ENCODE measurements at regions not wholly inside any gene's neighbourhood (a gene's known extent, or its start where the extent isn't known, plus 50 kb on each side); places are given as distances from the start of the nearest gene placed in this dataset.

GRCh38 chr6:91654357-91654756 lies 1067.5 kb upstream of the MAP3K7 start:
- Histone ChIP-seq H3K27me3 (ENCODE audit: control insufficient read depth in 1 of 2, insufficient read depth in 2 of 2, low read length in 2 of 2) (no peaks in the 10 kb centered on the region), H3K9ac (ENCODE audit: low read length in 2 of 2) (no peak overlapping the region), H3K4me1 (ENCODE audit: control insufficient read depth, insufficient read depth, low read length) (no peaks in the 10 kb centered on the region), H3K4me3 (ENCODE audit: low read length in 2 of 2) (no peak overlapping the region), H3K9me3 (ENCODE audit: control insufficient read depth in 2 of 2, low read length in 2 of 2) (no peaks in the 10 kb centered on the region), H3K36me3 (ENCODE audit: control insufficient read depth in 2 of 2, insufficient read depth in 2 of 2, low read length in 2 of 2) (no peaks in the 10 kb centered on the region), H3K27ac (ENCODE audit: low read length) (no peak overlapping the region)

GRCh38 chr6:91653895-91654294 lies 1067.0 kb upstream of the MAP3K7 start:
- Histone ChIP-seq H3K9ac (ENCODE audit: low read length in 2 of 2) (no peak overlapping the region), H3K9me3 (ENCODE audit: control insufficient read depth in 2 of 2, low read length in 2 of 2) (no peaks in the 10 kb centered on the region), H3K4me1 (ENCODE audit: control insufficient read depth, insufficient read depth, low read length) (no peaks in the 10 kb centered on the region), H3K4me3 (ENCODE audit: low read length in 2 of 2) (no peak overlapping the region), H3K27ac (ENCODE audit: low read length) (no peak overlapping the region), H3K27me3 (ENCODE audit: control insufficient read depth in 1 of 2, insufficient read depth in 2 of 2, low read length in 2 of 2) (no peaks in the 10 kb centered on the region), H3K36me3 (ENCODE audit: control insufficient read depth in 2 of 2, insufficient read depth in 2 of 2, low read length in 2 of 2) (no peaks in the 10 kb centered on the region)

DNA sequence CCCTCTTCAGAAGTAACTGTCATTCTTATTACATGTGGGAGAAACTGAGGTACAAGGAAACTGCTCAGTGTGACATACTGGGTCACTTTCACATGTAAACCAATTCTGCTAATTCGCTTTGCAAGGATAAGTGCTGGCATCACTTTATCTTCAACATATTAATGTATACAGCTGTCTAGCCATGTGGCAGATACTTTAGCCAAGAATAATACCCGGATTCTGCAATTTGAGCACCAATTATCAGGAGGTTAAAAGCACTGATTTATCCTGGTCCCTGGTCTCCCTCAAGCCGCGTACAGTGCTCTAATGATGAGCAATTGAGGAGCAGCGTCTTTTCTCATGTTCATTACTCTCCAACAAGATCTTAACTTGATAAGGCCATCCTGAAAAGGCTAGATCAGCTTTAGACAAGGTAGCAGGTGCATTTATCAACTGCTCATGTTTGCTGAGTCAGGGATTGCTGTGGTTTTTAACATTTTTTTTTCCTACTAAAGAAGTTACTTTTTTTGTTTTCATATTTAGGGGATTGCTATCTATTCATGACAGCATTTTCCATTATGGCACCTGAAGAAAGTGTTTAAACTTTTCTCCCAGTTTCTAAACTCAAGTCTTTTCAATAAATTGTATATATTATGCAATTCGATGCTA lies 1066.3 kb upstream of the MAP3K7 start:
- H3K4me3 ChIP-seq (ENCODE audit: low read length in 2 of 2), result no peak overlapping the region
- no peak overlapping the region for H3K9ac ChIP-seq (ENCODE audit: low read length in 2 of 2)
- no peak overlapping the region for H3K27ac ChIP-seq (ENCODE audit: low read length)
- H3K9me3 ChIP-seq (ENCODE audit: control insufficient read depth in 2 of 2, low read length in 2 of 2), result no peaks in the 10 kb centered on the region
- H3K36me3 ChIP-seq (ENCODE audit: control insufficient read depth in 2 of 2, insufficient read depth in 2 of 2, low read length in 2 of 2), result no peaks in the 10 kb centered on the region
- H3K4me1 ChIP-seq (ENCODE audit: control insufficient read depth, insufficient read depth, low read length), result no peaks in the 10 kb centered on the region
- no peaks in the 10 kb centered on the region for H3K27me3 ChIP-seq (ENCODE audit: control insufficient read depth in 1 of 2, insufficient read depth in 2 of 2, low read length in 2 of 2)

DNA sequence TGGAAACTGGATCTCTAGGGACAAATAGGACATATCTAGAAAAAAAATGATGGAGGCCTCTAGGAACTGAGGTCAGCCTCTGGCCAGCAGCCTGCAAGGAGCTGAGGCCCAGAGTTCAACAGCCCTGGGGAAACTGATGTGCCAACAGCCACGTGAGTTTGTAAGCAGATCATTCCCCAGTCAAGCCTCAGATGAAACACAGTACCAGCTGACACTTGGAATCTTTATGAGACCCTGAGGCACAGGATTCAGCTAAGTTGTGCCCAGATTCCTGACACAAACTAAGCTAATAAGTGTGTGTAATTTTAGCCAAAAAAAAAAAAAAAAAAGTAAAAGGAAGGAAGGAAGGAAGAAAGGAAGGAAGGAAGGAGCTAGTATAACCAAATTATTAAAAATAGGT lies 1059.8 kb upstream of the MAP3K7 start:
- no peak overlapping the region for H3K4me3 ChIP-seq (ENCODE audit: low read length in 2 of 2)
- H3K27me3 ChIP-seq (ENCODE audit: control insufficient read depth in 1 of 2, insufficient read depth in 2 of 2, low read length in 2 of 2), result no peaks in the 10 kb centered on the region
- H3K4me1 ChIP-seq (ENCODE audit: control insufficient read depth, insufficient read depth, low read length), result no peaks in the 10 kb centered on the region
- H3K9me3 ChIP-seq (ENCODE audit: control insufficient read depth in 2 of 2, low read length in 2 of 2), result no peaks in the 10 kb centered on the region
- H3K36me3 ChIP-seq (ENCODE audit: control insufficient read depth in 2 of 2, insufficient read depth in 2 of 2, low read length in 2 of 2), result no peaks in the 10 kb centered on the region
- H3K9ac ChIP-seq (ENCODE audit: low read length in 2 of 2), result no peak overlapping the region
- no peak overlapping the region for H3K27ac ChIP-seq (ENCODE audit: low read length)

GRCh38 chr6:91645811-91646210 lies 1058.9 kb upstream of the MAP3K7 start:
- Histone ChIP-seq H3K27ac (ENCODE audit: low read length) (no peak overlapping the region), H3K4me3 (ENCODE audit: low read length in 2 of 2) (no peak overlapping the region), H3K4me1 (ENCODE audit: control insufficient read depth, insufficient read depth, low read length) (no peaks in the 10 kb centered on the region), H3K36me3 (ENCODE audit: control insufficient read depth in 2 of 2, insufficient read depth in 2 of 2, low read length in 2 of 2) (no peaks in the 10 kb centered on the region), H3K9me3 (ENCODE audit: control insufficient read depth in 2 of 2, low read length in 2 of 2) (no peaks in the 10 kb centered on the region), H3K9ac (ENCODE audit: low read length in 2 of 2) (no peak overlapping the region), H3K27me3 (ENCODE audit: control insufficient read depth in 1 of 2, insufficient read depth in 2 of 2, low read length in 2 of 2) (no peaks in the 10 kb centered on the region)

GRCh38 chr6:91637217-91637616 lies 1050.3 kb upstream of the MAP3K7 start:
- H3K27ac ChIP-seq (ENCODE audit: low read length), result no peak overlapping the region
- H3K4me3 ChIP-seq (ENCODE audit: low read length in 2 of 2), result no peak overlapping the region
- no peaks in the 10 kb centered on the region for H3K9me3 ChIP-seq (ENCODE audit: control insufficient read depth in 2 of 2, low read length in 2 of 2)
- no peaks in the 10 kb centered on the region for H3K36me3 ChIP-seq (ENCODE audit: control insufficient read depth in 2 of 2, insufficient read depth in 2 of 2, low read length in 2 of 2)
- no peaks in the 10 kb centered on the region for H3K4me1 ChIP-seq (ENCODE audit: control insufficient read depth, insufficient read depth, low read length)
- no peaks in the 10 kb centered on the region for H3K27me3 ChIP-seq (ENCODE audit: control insufficient read depth in 1 of 2, insufficient read depth in 2 of 2, low read length in 2 of 2)
- H3K9ac ChIP-seq (ENCODE audit: low read length in 2 of 2), result no peak overlapping the region

GRCh38 chr6:91634791-91635190 lies 1047.9 kb upstream of the MAP3K7 start:
- Histone ChIP-seq H3K36me3 (ENCODE audit: control insufficient read depth in 2 of 2, insufficient read depth in 2 of 2, low read length in 2 of 2) (no peaks in the 10 kb centered on the region), H3K9me3 (ENCODE audit: control insufficient read depth in 2 of 2, low read length in 2 of 2) (no peaks in the 10 kb centered on the region), H3K4me1 (ENCODE audit: control insufficient read depth, insufficient read depth, low read length) (no peaks in the 10 kb centered on the region), H3K9ac (ENCODE audit: low read length in 2 of 2) (no peak overlapping the region), H3K4me3 (ENCODE audit: low read length in 2 of 2) (no peak overlapping the region), H3K27ac (ENCODE audit: low read length) (no peak overlapping the region), H3K27me3 (ENCODE audit: control insufficient read depth in 1 of 2, insufficient read depth in 2 of 2, low read length in 2 of 2) (no peaks in the 10 kb centered on the region)

DNA sequence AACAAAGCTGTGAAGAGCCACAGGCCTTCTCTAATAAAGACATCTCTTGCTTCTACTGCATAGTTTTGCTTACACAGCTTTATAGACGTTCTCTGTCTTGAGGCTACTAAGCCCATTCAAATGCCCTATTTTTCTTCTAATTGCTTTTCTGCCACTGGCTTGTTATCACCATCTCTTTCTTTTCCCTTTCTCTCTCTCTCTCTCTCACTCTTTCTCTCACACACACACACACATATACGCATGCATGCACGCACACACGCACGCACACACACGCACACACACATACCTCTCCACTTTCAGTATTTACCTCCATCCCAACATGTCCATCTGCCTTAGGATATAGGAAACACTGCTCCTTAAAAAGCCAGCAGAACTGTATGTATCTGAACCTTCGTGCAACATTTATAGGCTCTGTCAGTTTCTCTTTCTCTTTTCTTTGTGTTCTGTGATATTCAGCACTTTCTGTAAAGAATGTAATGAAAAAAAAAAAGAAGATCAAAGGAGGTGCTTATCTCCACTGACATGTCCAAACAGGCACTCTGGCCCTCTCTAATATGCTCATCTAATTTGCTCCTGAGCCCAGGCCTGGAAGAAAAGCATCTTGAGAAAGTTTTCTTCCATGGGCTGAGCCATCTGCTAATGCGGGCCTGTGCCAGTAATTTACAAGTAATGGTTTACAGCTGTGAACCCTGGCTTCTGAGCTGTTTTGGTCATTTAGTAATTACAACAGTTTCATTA lies 1046.7 kb upstream of the MAP3K7 start:
- no peaks in the 10 kb centered on the region for H3K27me3 ChIP-seq (ENCODE audit: control insufficient read depth in 1 of 2, insufficient read depth in 2 of 2, low read length in 2 of 2)
- no peak overlapping the region for H3K27ac ChIP-seq (ENCODE audit: low read length)
- H3K4me3 ChIP-seq (ENCODE audit: low read length in 2 of 2), result no peak overlapping the region
- H3K9me3 ChIP-seq (ENCODE audit: control insufficient read depth in 2 of 2, low read length in 2 of 2), result no peaks in the 10 kb centered on the region
- H3K9ac ChIP-seq (ENCODE audit: low read length in 2 of 2), result no peak overlapping the region
- no peaks in the 10 kb centered on the region for H3K36me3 ChIP-seq (ENCODE audit: control insufficient read depth in 2 of 2, insufficient read depth in 2 of 2, low read length in 2 of 2)
- H3K4me1 ChIP-seq (ENCODE audit: control insufficient read depth, insufficient read depth, low read length), result no peaks in the 10 kb centered on the region

- Histone ChIP-seq H3K4me1 (ENCODE audit: control insufficient read depth, insufficient read depth, low read length) (no peaks in the 10 kb centered on the region), H3K36me3 (ENCODE audit: control insufficient read depth in 2 of 2, insufficient read depth in 2 of 2, low read length in 2 of 2) (no peaks in the 10 kb centered on the region), H3K4me3 (ENCODE audit: low read length in 2 of 2) (no peak overlapping the region), H3K27me3 (ENCODE audit: control insufficient read depth in 1 of 2, insufficient read depth in 2 of 2, low read length in 2 of 2) (no peaks in the 10 kb centered on the region), H3K9me3 (ENCODE audit: control insufficient read depth in 2 of 2, low read length in 2 of 2) (no peaks in the 10 kb centered on the region), H3K9ac (ENCODE audit: low read length in 2 of 2) (no peak overlapping the region), H3K27ac (ENCODE audit: low read length) (no peak overlapping the region)
Measured at GRCh38 chr6:91632308-91632707, 1045.4 kb upstream of the MAP3K7 start.

DNA sequence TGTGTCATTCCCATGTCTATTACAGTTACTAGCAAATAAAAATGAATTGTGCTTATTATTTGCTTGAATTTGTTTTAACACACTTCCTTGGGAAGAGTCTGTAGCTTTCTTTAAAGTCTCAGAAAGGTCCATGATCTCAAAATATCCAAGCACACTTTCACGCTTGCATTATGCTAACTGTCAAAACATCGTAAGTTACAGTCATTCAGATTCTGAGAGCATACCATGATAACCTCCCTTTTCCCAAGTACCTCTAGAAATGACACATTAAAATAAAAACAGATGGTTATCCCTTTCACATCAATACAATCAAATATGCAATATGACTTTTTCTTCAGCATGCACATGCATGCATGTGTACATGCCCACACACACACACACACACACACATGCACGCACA lies 1044.4 kb upstream of the MAP3K7 start:
- Histone ChIP-seq H3K4me1 (ENCODE audit: control insufficient read depth, insufficient read depth, low read length) (no peaks in the 10 kb centered on the region), H3K27me3 (ENCODE audit: control insufficient read depth in 1 of 2, insufficient read depth in 2 of 2, low read length in 2 of 2) (no peaks in the 10 kb centered on the region), H3K9ac (ENCODE audit: low read length in 2 of 2) (no peak overlapping the region), H3K27ac (ENCODE audit: low read length) (no peak overlapping the region), H3K4me3 (ENCODE audit: low read length in 2 of 2) (no peak overlapping the region), H3K9me3 (ENCODE audit: control insufficient read depth in 2 of 2, low read length in 2 of 2) (no peaks in the 10 kb centered on the region), H3K36me3 (ENCODE audit: control insufficient read depth in 2 of 2, insufficient read depth in 2 of 2, low read length in 2 of 2) (no peaks in the 10 kb centered on the region)

DNA sequence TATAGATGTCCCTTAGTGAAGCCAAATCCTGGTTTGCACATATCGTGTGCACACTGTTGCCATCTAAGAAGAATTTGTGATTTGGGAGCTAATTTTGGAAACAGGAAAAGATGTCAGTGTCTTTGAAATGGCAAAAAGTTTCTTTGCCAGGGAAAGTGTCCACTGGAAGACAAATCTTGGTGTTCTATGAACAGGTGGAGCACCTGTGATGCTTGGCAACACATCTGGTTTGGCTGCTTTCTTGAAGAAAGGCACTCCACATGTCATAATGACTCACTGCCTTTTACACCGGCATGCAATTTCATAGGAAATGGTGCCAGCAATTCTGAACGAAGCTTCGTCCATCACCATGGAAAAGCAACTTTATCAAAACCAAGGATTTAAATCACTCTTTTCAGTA lies 1040.0 kb upstream of the MAP3K7 start:
- Histone ChIP-seq H3K9ac (ENCODE audit: low read length in 2 of 2) (no peak overlapping the region), H3K4me1 (ENCODE audit: control insufficient read depth, insufficient read depth, low read length) (no peaks in the 10 kb centered on the region), H3K9me3 (ENCODE audit: control insufficient read depth in 2 of 2, low read length in 2 of 2) (no peaks in the 10 kb centered on the region), H3K36me3 (ENCODE audit: control insufficient read depth in 2 of 2, insufficient read depth in 2 of 2, low read length in 2 of 2) (no peaks in the 10 kb centered on the region), H3K27ac (ENCODE audit: low read length) (no peak overlapping the region), H3K27me3 (ENCODE audit: control insufficient read depth in 1 of 2, insufficient read depth in 2 of 2, low read length in 2 of 2) (no peaks in the 10 kb centered on the region), H3K4me3 (ENCODE audit: low read length in 2 of 2) (no peak overlapping the region)

Measured in stomach smooth muscle (tissue), 2 donors.